CD4-positive, alpha-beta T cell (primary cell): ENCODE measurements at regions not wholly inside any gene's neighbourhood (a gene's known extent, or its start where the extent isn't known, plus 50 kb on each side); places are given as distances from the start of the nearest gene placed in this dataset.

Source experiments
- ATAC-seq: fragments of 200-7000 bp; cut with Tn5 transposase; one replicate; pipeline ENCODE4 v1.10.0; 2022; ENCODE audit warnings: mild to moderate bottlenecking; ENCODE audit not compliant: poor library complexity
- CTCF ChIA-PET: fragments of 350-600 bp; sonication (Branson Sonifier 250); formaldehyde crosslinking; loops from one replicate; lab custom pipeline; 2021; ENCODE audit warnings: antibody characterized with exemption, inconsistent platforms; lab: Charles Lee
- POLR2A ChIA-PET: fragments of 350-600 bp; sonication (Branson Sonifier 250); formaldehyde crosslinking; loops from one replicate; lab custom pipeline; 2021; ENCODE audit warnings: antibody characterized with exemption, inconsistent platforms; lab: Charles Lee
- DNase-seq, 14 experiments: peaks; one replicate each; pipeline ENCODE4 v3.0.0-alpha.2; 2013 to 2020; ENCODE audit warnings: mixed read lengths in 2 of 14
- H3K27ac ChIP-seq, 2 donors: one replicate each; pipeline versions ENCODE4 v1.5.1 to v1.7.0; 2013; ENCODE audit warnings: low read length in 2 of 2, low read depth in 1 of 2, mild to moderate bottlenecking in 1 of 2
- H3K27me3 ChIP-seq, 2 experiments: 1 replicate in 1 of 2; 2 replicates in 1 of 2; pipeline versions ENCODE4 v1.6.1 to v1.7.0; 2013; ENCODE audit warnings: low read length in 2 of 2, control low read depth in 1 of 2, mild to moderate bottlenecking in 1 of 2, moderate library complexity in 1 of 2; ENCODE audit not compliant: insufficient read depth in 2 of 2, control insufficient read depth in 1 of 2
- H3K36me3 ChIP-seq: one replicate; pipeline ENCODE4 v1.6.1; 2013; ENCODE audit warnings: low read length, control low read depth; ENCODE audit not compliant: insufficient read depth
- H3K4me1 ChIP-seq: one replicate; pipeline ENCODE4 v1.6.1; 2013; ENCODE audit warnings: low read length, control low read depth; ENCODE audit not compliant: insufficient read depth
- H3K4me3 ChIP-seq: one replicate; pipeline ENCODE4 v1.5.1; 2013; ENCODE audit warnings: mild to moderate bottlenecking, low read length, moderate library complexity
- H3K9me3 ChIP-seq, 2 experiments: 1 replicate in 1 of 2; 2 replicates in 1 of 2; pipeline versions ENCODE4 v1.6.1 to v1.7.0; 2013; ENCODE audit warnings: low read length in 2 of 2, mild to moderate bottlenecking in 2 of 2, control low read depth in 1 of 2, moderate library complexity in 1 of 2; ENCODE audit not compliant: control insufficient read depth in 1 of 2, insufficient read depth in 1 of 2
- H3K27ac Mint-ChIP-seq: one replicate; pipeline ENCODE4 v1.8.0; 2020; ENCODE audit warnings: mixed read lengths
- H3K27me3 Mint-ChIP-seq: one replicate; pipeline ENCODE4 v1.8.0; 2021; ENCODE audit warnings: mixed read lengths
- H3K36me3 Mint-ChIP-seq: one replicate; pipeline ENCODE4 v1.8.0; 2021; ENCODE audit warnings: low read depth, mixed read lengths
- H3K4me1 Mint-ChIP-seq: one replicate; pipeline ENCODE4 v1.8.0; 2021; ENCODE audit warnings: low read depth, mixed read lengths
- H3K4me3 Mint-ChIP-seq: one replicate; pipeline ENCODE4 v1.8.0; 2020; ENCODE audit warnings: mild to moderate bottlenecking, mixed read lengths
- H3K9me3 Mint-ChIP-seq: one replicate; pipeline ENCODE4 v1.8.0; 2020; ENCODE audit warnings: mixed read lengths
- CTCF ChIP-seq: fragments of 200-600 bp; IDR thresholded peaks from one replicate; pipeline ENCODE4 v1.8.0; 2022; ENCODE audit warnings: antibody characterized with exemption, mild to moderate bottlenecking
- intact Hi-C, 2 experiments: fragments of 100-400 bp; cut with DNase I in 1 of 2; cut with micrococcal nuclease in 1 of 2; formaldehyde crosslinking; loops; one replicate each; pipeline versions ENCODE4 v1.15.1 to v1.9.0; 2023 to 2025; cut with DNase I, micrococcal nuclease

- no peaks in the 10 kb centered on the region for H3K4me1 ChIP-seq
- Mint-ChIP-seq H3K4me3 (no peak overlapping the region), H3K9me3 (no peaks in the 10 kb centered on the region), H3K27ac (no peak overlapping the region), H3K27me3 (peaks cover 4% of the 10 kb centered on the region), H3K4me1 (no peaks in the 10 kb centered on the region), H3K36me3 (no peaks in the 10 kb centered on the region)
- intact Hi-C loops, result no loop called here
- ATAC-seq (no peak), DNase-seq (no peak)
- no peak overlapping the region for H3K27ac ChIP-seq
- no peak for TF ChIP-seq CTCF
- H3K9me3 ChIP-seq, result no peaks in the 10 kb centered on the region
- ChIA-PET CTCF (no interaction called here), POLR2A (no interaction called here)
- H3K4me3 ChIP-seq, result no peak overlapping the region
- peaks cover 0 to 3% of the 10 kb centered on the region in 2 experiments for H3K27me3 ChIP-seq
- H3K36me3 ChIP-seq, result no peaks in the 10 kb centered on the region
Measured at GRCh38 chr15:31799715-31800321, 230.5 kb upstream of the CHRNA7 start.

DNA sequence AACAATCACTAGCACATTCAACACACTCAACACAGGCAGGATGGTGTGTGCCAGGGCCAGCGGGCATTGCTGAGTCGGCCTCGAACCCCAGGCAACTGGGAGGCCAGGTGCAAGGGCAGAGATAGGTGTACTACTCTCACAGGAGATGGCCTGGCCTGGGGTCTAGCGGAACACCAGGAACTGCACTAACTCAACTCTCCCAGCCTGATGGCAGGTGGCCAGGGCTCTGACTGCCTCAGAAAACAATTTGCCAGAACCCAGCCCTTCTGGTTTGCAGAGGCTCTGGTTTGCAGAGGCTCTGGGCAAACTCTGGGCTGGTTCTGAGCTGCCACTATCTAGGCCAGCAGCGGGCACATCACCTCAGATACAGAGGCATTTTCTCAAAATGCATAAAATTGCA lies 229.2 kb upstream of the CHRNA7 start:
- POLR2A ChIA-PET, result no interaction called here
- TF ChIP-seq CTCF, result no peak
- no peaks in the 10 kb centered on the region for H3K36me3 Mint-ChIP-seq
- ATAC-seq (no peak), DNase-seq (no peak)
- H3K4me1 ChIP-seq, result no peaks in the 10 kb centered on the region
- intact Hi-C loops, result no loop called here
- no peak overlapping the region for H3K4me3 ChIP-seq
- no peak overlapping the region for H3K27ac Mint-ChIP-seq
- H3K4me3 Mint-ChIP-seq, result no peak overlapping the region
- CTCF ChIA-PET, result no interaction called here
- no peaks in the 10 kb centered on the region for H3K9me3 Mint-ChIP-seq
- no peaks in the 10 kb centered on the region for H3K36me3 ChIP-seq
- H3K27me3 ChIP-seq, result peaks cover 0 to 3% of the 10 kb centered on the region in 2 experiments
- no peaks in the 10 kb centered on the region for H3K9me3 ChIP-seq
- H3K4me1 Mint-ChIP-seq, result no peaks in the 10 kb centered on the region
- no peak overlapping the region for H3K27ac ChIP-seq
- peaks cover 4% of the 10 kb centered on the region for H3K27me3 Mint-ChIP-seq

DNA sequence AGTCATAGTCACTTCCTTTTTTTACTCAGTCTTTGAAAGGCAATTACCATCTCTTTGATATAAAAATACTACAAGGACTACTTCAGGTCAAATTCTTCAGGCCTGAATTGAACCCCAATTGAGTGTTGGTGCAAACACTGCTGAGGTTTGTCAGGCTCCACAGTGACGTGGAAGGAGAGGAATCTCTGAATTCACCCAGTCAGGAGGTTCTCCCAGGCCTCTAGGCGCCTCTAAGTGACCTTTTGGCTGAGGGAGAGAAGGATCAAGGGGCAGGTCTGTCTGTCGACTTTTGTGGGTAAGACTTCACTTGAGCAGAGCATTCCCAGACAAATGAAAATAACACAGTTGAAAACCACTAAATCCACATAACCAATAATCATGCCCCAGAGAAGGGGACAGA lies 227.6 kb upstream of the CHRNA7 start:
- Histone ChIP-seq H3K27ac (no peak overlapping the region), H3K4me3 (no peak overlapping the region), H3K9me3 (no peaks in the 10 kb centered on the region), H3K4me1 (no peaks in the 10 kb centered on the region), H3K36me3 (no peaks in the 10 kb centered on the region), H3K27me3 (no peaks in the 10 kb centered on the region)
- ChIA-PET POLR2A (no interaction called here), CTCF (no interaction called here)
- Mint-ChIP-seq H3K9me3 (no peaks in the 10 kb centered on the region), H3K36me3 (no peaks in the 10 kb centered on the region), H3K4me3 (no peak overlapping the region), H3K4me1 (no peaks in the 10 kb centered on the region), H3K27me3 (peaks cover 4% of the 10 kb centered on the region), H3K27ac (no peak overlapping the region)
- no peak for ATAC-seq
- TF ChIP-seq CTCF, result no peak
- DNase-seq, result no peak
- intact Hi-C loops, result no loop called here
